ENCODE measurements at regions not wholly inside any gene's neighbourhood (a gene's known extent, or its start where the extent isn't known, plus 50 kb on each side); places are given as distances from the start of the nearest gene placed in this dataset.
A peak's percentile ranks its signal among the peaks of the same experiment; 100 is the strongest.

- peak; percentile 15 for DNase-seq
These were observed 172.7 kb downstream of the GPAT3 start for GRCh38 chr4:83708500-83709175.

- no peak for DNase-seq
These were observed 168.9 kb downstream of the GPAT3 start for GRCh38 chr4:83704786-83705185.

- no peak for DNase-seq
These were observed 167.8 kb downstream of the GPAT3 start for GRCh38 chr4:83703752-83704151.

- DNase-seq: no peak
These were observed 165.1 kb downstream of the GPAT3 start for GRCh38 chr4:83701041-83701440.

- no peak for DNase-seq
These were observed 163.4 kb downstream of the GPAT3 start for GRCh38 chr4:83699358-83699757.

GRCh38 chr4:83692028-83692427, 156.1 kb downstream of the GPAT3 start:
- no peak for DNase-seq

GRCh38 chr4:83686166-83686565, 150.3 kb downstream of the GPAT3 start:
- no peak for DNase-seq

- no peak for DNase-seq
These were observed 143.8 kb downstream of the GPAT3 start for GRCh38 chr4:83679692-83680091.

GRCh38 chr4:83679254-83679653, 143.3 kb downstream of the GPAT3 start:
- no peak for DNase-seq

- DNase-seq: no peak
These were observed 141.7 kb downstream of the GPAT3 start for GRCh38 chr4:83677656-83678055.

- no peak for DNase-seq
These were observed 128.8 kb downstream of the GPAT3 start for GRCh38 chr4:83664741-83665140.

GRCh38 chr4:83664071-83664470, 128.2 kb downstream of the GPAT3 start:
- DNase-seq: no peak

- no peak for DNase-seq
These were observed 126.3 kb downstream of the GPAT3 start for GRCh38 chr4:83662204-83662603.

GRCh38 chr4:83661359-83661758, 125.5 kb downstream of the GPAT3 start:
- DNase-seq: no peak

- no peak for DNase-seq
These were observed 124.7 kb downstream of the GPAT3 start for GRCh38 chr4:83660578-83660977.

GRCh38 chr4:83658806-83659205, 122.9 kb downstream of the GPAT3 start:
- DNase-seq: no peak

- DNase-seq: no peak
These were observed 121.4 kb downstream of the GPAT3 start for GRCh38 chr4:83657336-83657735.
